ENCODE measurements at regions not wholly inside any gene's neighbourhood (a gene's known extent, or its start where the extent isn't known, plus 50 kb on each side); places are given as distances from the start of the nearest gene placed in this dataset.

- no peaks in the 10 kb centered on the region for H3K4me1 ChIP-seq (ENCODE audit: control insufficient read depth, extremely low read depth, insufficient read depth, low read length)
- H3K4me3 ChIP-seq (replicated peaks in 1 of 3; ENCODE audit: insufficient read depth in 1 of 3, low read depth in 1 of 3, low read length in 3 of 3): no peak overlapping the region
- no peaks in the 10 kb centered on the region for H3K9me3 ChIP-seq (replicated peaks; ENCODE audit: control insufficient read depth, insufficient read depth, low read length)
- no peaks in the 10 kb centered on the region for H4K20me1 ChIP-seq (replicated peaks; ENCODE audit: control insufficient read depth, extremely low read depth, insufficient read depth, low read length)
- dilution Hi-C loops (cut with MboI; ENCODE audit: extremely low pct_ligation_motif_present, low sequenced_read_pairs): no loop called here
- H3K27ac ChIP-seq (ENCODE audit: insufficient read depth, low read depth, low read length): no peak overlapping the region
- ChIA-PET POLR2A (no interaction called here), CTCF (no interaction called here)
- FAIRE-seq (no peak), DNase-seq (ENCODE audit: low read depth, low spot score) (no peak)
- H3K36me3 ChIP-seq (ENCODE audit: control insufficient read depth in 2 of 2, extremely low read depth in 1 of 2, insufficient read depth in 2 of 2, low read length in 2 of 2): no peaks in the 10 kb centered on the region
- no peak overlapping the region for H2AFZ ChIP-seq (ENCODE audit: low read depth, low read length)
- intact Hi-C loops (cut with micrococcal nuclease): no loop called here
- no peaks in the 10 kb centered on the region for H3K9me1 ChIP-seq (replicated peaks; ENCODE audit: control insufficient read depth, extremely low read depth, insufficient read depth, low read length)
- H3K4me2 ChIP-seq (ENCODE audit: insufficient read depth, low read length): no peak overlapping the region
- TF ChIP-seq POLR2AphosphoS5 (IDR thresholded peaks at IDR 0.05; ENCODE audit: insufficient read depth, low read depth, low read length) (no peak), JUN (IDR thresholded peaks at IDR 0.05; ENCODE audit: borderline replicate concordance, insufficient read depth, insufficient read length, low read depth) (no peak), POLR2A (IDR thresholded peaks at IDR 0.05; ENCODE audit: low read depth, low read length) (no peak), MYC (IDR thresholded peaks at IDR 0.05; ENCODE audit: low read depth, low read length) (no peak), CTCF (IDR thresholded peaks at IDR 0.05; ENCODE audit: extremely low read depth in 1 of 2, insufficient read depth in 1 of 2, low read depth in 1 of 2, low read length in 2 of 2) (no peak), EZH2 (IDR thresholded peaks at IDR 0.05; ENCODE audit: borderline replicate concordance, low read depth, low read length, severe bottlenecking) (no peak), MAX (IDR thresholded peaks at IDR 0.05; ENCODE audit: insufficient read depth, insufficient read length) (no peak), GATA2 (IDR thresholded peaks at IDR 0.05; ENCODE audit: insufficient read depth, insufficient read length, low read depth, low read length) (no peak), FOS (IDR thresholded peaks at IDR 0.05; ENCODE audit: borderline replicate concordance, insufficient read depth, low read length) (no peak)
- BruUV-seq (replicated peaks): no TSS peak
- H3K9ac ChIP-seq (replicated peaks; ENCODE audit: extremely low read depth, insufficient read depth, low read length): no peak overlapping the region
- no peaks in the 10 kb centered on the region for H3K79me2 ChIP-seq (ENCODE audit: control insufficient read depth, insufficient read depth, low read length)
- no peaks in the 10 kb centered on the region for H3K27me3 ChIP-seq (ENCODE audit: control insufficient read depth in 2 of 2, insufficient read depth in 2 of 2, low read length in 2 of 2)
These were observed 907.3 kb upstream of the MANEA start for GRCh38 chr6:94670017-94670416.
